Neural cell (in vitro differentiated cells): ENCODE measurements at regions not wholly inside any gene's neighbourhood (a gene's known extent, or its start where the extent isn't known, plus 50 kb on each side); places are given as distances from the start of the nearest gene placed in this dataset.

Experiments used
- EP300 ChIP-seq: fragments of 450-650 bp; conservative IDR thresholded peaks from 2 replicates; pipeline ENCODE4 v1.6.1; 2014; ENCODE audit warnings: antibody characterized with exemption, mild to moderate bottlenecking, moderate library complexity; ENCODE audit not compliant: poor library complexity, severe bottlenecking
- EZH2 ChIP-seq: fragments of 200-600, 300-800 bp; shearing (Covaris generic), sonication (generic); IDR thresholded peaks from 2 replicates; pipeline ENCODE4 v1.6.1; 2014; ENCODE audit warnings: antibody characterized with exemption, low read length, borderline replicate concordance, mild to moderate bottlenecking; ENCODE audit not compliant: insufficient read depth, poor library complexity, severe bottlenecking
- POLR2AphosphoS5 ChIP-seq: IDR thresholded peaks from 2 replicates; pipeline ENCODE4 v1.6.1; 2012
- RAD21 ChIP-seq: fragments of 450-650 bp; conservative IDR thresholded peaks from 2 replicates; pipeline ENCODE4 v1.6.1; 2014; ENCODE audit warnings: antibody characterized with exemption, mild to moderate bottlenecking, moderate library complexity
- SMC3 ChIP-seq: fragments of 450-650 bp; conservative IDR thresholded peaks from 2 replicates; pipeline ENCODE4 v1.6.1; 2014; ENCODE audit warnings: antibody characterized with exemption, mild to moderate bottlenecking, moderate library complexity; ENCODE audit not compliant: poor library complexity
- TAF1 ChIP-seq: IDR thresholded peaks from 2 replicates; pipeline ENCODE4 v1.6.1; 2012; ENCODE audit warnings: low read depth
- TF ChIP-seq, protein P1 (sequence below): fragments of 450-650 bp; IDR thresholded peaks from 2 replicates; pipeline ENCODE4 v1.5.1; 2014; ENCODE audit warnings: antibody characterized with exemption, mild to moderate bottlenecking, moderate library complexity; ENCODE audit not compliant: poor library complexity, severe bottlenecking
- TF ChIP-seq, protein P2 (sequence below): IDR thresholded peaks from 2 replicates; pipeline ENCODE4 v1.6.1; 2012; ENCODE audit warnings: borderline replicate concordance

DNA sequence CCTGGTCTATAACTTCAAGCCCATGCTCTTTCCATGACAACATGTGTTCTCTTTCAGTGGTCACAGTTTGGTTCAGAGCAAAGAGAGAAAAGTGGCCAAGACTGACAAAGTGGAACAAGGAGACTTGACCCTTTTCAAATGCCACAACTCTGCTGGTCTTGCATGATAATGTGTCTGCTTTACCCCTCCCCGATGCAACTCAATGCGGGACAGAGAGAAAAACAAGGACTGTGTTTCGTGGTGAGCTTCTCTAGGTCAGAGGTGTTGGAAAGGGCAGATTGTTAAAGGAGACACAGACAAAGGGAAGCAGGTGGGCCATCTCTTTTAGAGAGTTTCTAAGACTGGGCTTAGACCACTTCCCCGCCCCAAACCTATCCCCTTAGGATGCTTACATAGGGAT, 61.6 kb upstream of the SERTM1 start:
- TF ChIP-seq, protein P1, sequence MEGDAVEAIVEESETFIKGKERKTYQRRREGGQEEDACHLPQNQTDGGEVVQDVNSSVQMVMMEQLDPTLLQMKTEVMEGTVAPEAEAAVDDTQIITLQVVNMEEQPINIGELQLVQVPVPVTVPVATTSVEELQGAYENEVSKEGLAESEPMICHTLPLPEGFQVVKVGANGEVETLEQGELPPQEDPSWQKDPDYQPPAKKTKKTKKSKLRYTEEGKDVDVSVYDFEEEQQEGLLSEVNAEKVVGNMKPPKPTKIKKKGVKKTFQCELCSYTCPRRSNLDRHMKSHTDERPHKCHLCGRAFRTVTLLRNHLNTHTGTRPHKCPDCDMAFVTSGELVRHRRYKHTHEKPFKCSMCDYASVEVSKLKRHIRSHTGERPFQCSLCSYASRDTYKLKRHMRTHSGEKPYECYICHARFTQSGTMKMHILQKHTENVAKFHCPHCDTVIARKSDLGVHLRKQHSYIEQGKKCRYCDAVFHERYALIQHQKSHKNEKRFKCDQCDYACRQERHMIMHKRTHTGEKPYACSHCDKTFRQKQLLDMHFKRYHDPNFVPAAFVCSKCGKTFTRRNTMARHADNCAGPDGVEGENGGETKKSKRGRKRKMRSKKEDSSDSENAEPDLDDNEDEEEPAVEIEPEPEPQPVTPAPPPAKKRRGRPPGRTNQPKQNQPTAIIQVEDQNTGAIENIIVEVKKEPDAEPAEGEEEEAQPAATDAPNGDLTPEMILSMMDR, result no peak
- TF ChIP-seq EP300 (no peak), POLR2AphosphoS5 (no peak), RAD21 (no peak), TAF1 (no peak), SMC3 (no peak), EZH2 (no peak)
- TF ChIP-seq, protein P2, sequence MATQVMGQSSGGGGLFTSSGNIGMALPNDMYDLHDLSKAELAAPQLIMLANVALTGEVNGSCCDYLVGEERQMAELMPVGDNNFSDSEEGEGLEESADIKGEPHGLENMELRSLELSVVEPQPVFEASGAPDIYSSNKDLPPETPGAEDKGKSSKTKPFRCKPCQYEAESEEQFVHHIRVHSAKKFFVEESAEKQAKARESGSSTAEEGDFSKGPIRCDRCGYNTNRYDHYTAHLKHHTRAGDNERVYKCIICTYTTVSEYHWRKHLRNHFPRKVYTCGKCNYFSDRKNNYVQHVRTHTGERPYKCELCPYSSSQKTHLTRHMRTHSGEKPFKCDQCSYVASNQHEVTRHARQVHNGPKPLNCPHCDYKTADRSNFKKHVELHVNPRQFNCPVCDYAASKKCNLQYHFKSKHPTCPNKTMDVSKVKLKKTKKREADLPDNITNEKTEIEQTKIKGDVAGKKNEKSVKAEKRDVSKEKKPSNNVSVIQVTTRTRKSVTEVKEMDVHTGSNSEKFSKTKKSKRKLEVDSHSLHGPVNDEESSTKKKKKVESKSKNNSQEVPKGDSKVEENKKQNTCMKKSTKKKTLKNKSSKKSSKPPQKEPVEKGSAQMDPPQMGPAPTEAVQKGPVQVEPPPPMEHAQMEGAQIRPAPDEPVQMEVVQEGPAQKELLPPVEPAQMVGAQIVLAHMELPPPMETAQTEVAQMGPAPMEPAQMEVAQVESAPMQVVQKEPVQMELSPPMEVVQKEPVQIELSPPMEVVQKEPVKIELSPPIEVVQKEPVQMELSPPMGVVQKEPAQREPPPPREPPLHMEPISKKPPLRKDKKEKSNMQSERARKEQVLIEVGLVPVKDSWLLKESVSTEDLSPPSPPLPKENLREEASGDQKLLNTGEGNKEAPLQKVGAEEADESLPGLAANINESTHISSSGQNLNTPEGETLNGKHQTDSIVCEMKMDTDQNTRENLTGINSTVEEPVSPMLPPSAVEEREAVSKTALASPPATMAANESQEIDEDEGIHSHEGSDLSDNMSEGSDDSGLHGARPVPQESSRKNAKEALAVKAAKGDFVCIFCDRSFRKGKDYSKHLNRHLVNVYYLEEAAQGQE, result no peak
